K562 (cell line): ENCODE measurements at regions not wholly inside any gene's neighbourhood (a gene's known extent, or its start where the extent isn't known, plus 50 kb on each side); places are given as distances from the start of the nearest gene placed in this dataset.

Experiments
- ATAC-seq: fragments of 200-7000 bp; cut with Tn5 transposase; 3 replicates; pipeline ENCODE4 v1.9.1; 2020; ENCODE audit warnings: moderate library complexity
- BruUV-seq: library from RNA; stranded (reverse); fragments of 400-500 nt; replicated peaks from 2 replicates; lab custom pipeline; 2021; lab: Mats Ljungman, UMichigan
- CTCF ChIA-PET: fragments of 300-600 bp; formaldehyde crosslinking; extraction: SDS; loops from one replicate; lab custom pipeline; 2021; ENCODE audit warnings: low intra/inter-chr PET ratio; lab: Yijun Ruan, JAX
- POLR2A ChIA-PET: fragments of 300-600, 350-650 bp; sonication (Branson Sonifier 250); formaldehyde crosslinking; extraction: SDS; loops from one replicate; lab custom pipeline; 2021; ENCODE audit warnings: antibody characterized with exemption, inconsistent platforms; lab: Yijun Ruan, JAX
- DNase-seq, 4 experiments: peaks; one replicate each; pipeline versions ENCODE4 v3.0.0 to v3.0.0-alpha.2; 2011 to 2018; ENCODE audit warnings: low spot score in 3 of 4, mixed read lengths in 3 of 4; ENCODE audit errors: extremely low read depth in 1 of 4
- FAIRE-seq: peaks from 2 replicates; lab custom pipeline; 2011; peaks lifted over from hg19 to GRCh38; lab: Jason Lieb, UNC
- H2AFZ ChIP-seq: 2 replicates; pipeline ENCODE4 v1.6.0; 2011; ENCODE audit warnings: low read depth, low read length, control low read depth, inconsistent platforms
- H3K27ac ChIP-seq: fragments of 200-600 bp; 3 replicates; pipeline ENCODE4 v1.8.0; 2011; ENCODE audit warnings: low read depth, mild to moderate bottlenecking, control low read depth, inconsistent platforms, low read length, moderate library complexity, mixed read lengths; ENCODE audit errors: extremely low read depth
- H3K27me3 ChIP-seq, 2 experiments: fragments of 300-600 bp in 1 of 2; 2 replicates in 1 of 2; 3 replicates in 1 of 2; pipeline versions ENCODE4 v1.6.0 to v1.8.0; 2011; ENCODE audit warnings: inconsistent platforms in 2 of 2, low read length in 2 of 2, mild to moderate bottlenecking in 1 of 2, mixed read lengths in 1 of 2, moderate library complexity in 1 of 2; ENCODE audit not compliant: control insufficient read depth in 2 of 2, insufficient read depth in 2 of 2
- H3K36me3 ChIP-seq: fragments of 300-600 bp; 3 replicates; pipeline ENCODE4 v1.8.0; 2011; ENCODE audit warnings: mild to moderate bottlenecking, low read length, inconsistent platforms; ENCODE audit not compliant: control insufficient read depth, insufficient read depth
- H3K4me1 ChIP-seq, 2 experiments: fragments of 200-600 bp in 1 of 2; replicated peaks in 1 of 2; 2 replicates in 1 of 2; 3 replicates in 1 of 2; pipeline versions ENCODE4 v1.5.1 to v1.8.0; 2011; ENCODE audit warnings: inconsistent platforms in 2 of 2, low read length in 2 of 2, mild to moderate bottlenecking in 1 of 2, mixed read lengths in 1 of 2, moderate library complexity in 1 of 2; ENCODE audit not compliant: control insufficient read depth in 2 of 2, insufficient read depth in 2 of 2
- H3K4me2 ChIP-seq: 2 replicates; pipeline ENCODE4 v1.6.1; 2011; ENCODE audit warnings: low read length, control low read depth, inconsistent platforms, mixed read lengths; ENCODE audit not compliant: insufficient read depth
- H3K4me3 ChIP-seq: fragments of 200-600 bp; sonication (generic), shearing (Covaris generic); 2 replicates; pipeline ENCODE4 v1.5.1; 2016; ENCODE audit warnings: control low read depth, inconsistent platforms
- H3K79me2 ChIP-seq: fragments of 200-600 bp; 3 replicates; pipeline ENCODE4 v1.8.0; 2011; ENCODE audit warnings: low read length, inconsistent platforms; ENCODE audit not compliant: control insufficient read depth, insufficient read depth
- H3K9ac ChIP-seq, 2 experiments: 2 replicates each; pipeline versions ENCODE4 v1.6.0 to v1.6.1; 2011; ENCODE audit warnings: low read depth in 2 of 2, low read length in 2 of 2, control low read depth in 1 of 2, inconsistent platforms in 1 of 2, mild to moderate bottlenecking in 1 of 2, mixed read lengths in 1 of 2; ENCODE audit not compliant: insufficient read depth in 1 of 2
- H3K9me1 ChIP-seq: one replicate; pipeline ENCODE4 v1.6.0; 2011; ENCODE audit warnings: inconsistent platforms, mild to moderate bottlenecking, low read length, moderate library complexity; ENCODE audit not compliant: control insufficient read depth, insufficient read depth
- H3K9me3 ChIP-seq: replicated peaks from 2 replicates; pipeline ENCODE4 v1.5.1; 2011; ENCODE audit warnings: low read depth, low read length, inconsistent platforms; ENCODE audit not compliant: control insufficient read depth, insufficient read depth
- H4K20me1 ChIP-seq: replicated peaks from 2 replicates; pipeline ENCODE4 v1.6.1; 2011; ENCODE audit warnings: low read length, inconsistent platforms, mixed read lengths; ENCODE audit not compliant: control insufficient read depth, insufficient read depth
- CAMTA2 ChIP-seq: fragments of 250-450 bp; sonication (Bioruptor Pico); conservative IDR thresholded peaks from 2 replicates; pipeline ENCODE4 v1.5.1; 2022
- NFATC3 ChIP-seq: fragments of 450-650 bp; IDR thresholded peaks from 2 replicates; pipeline ENCODE4 v1.6.1; 2017; ENCODE audit warnings: mild to moderate bottlenecking
- NFRKB ChIP-seq: fragments of 450-650 bp; IDR thresholded peaks from 2 replicates; pipeline ENCODE4 v1.6.1; 2016; ENCODE audit warnings: low read depth
- PREB ChIP-seq: sonication (generic); formaldehyde crosslinking; IDR thresholded peaks from 2 replicates; pipeline ENCODE4 v1.8.1; 2023; ENCODE audit warnings: mild to moderate bottlenecking, missing genetic modification reagents
- RBFOX2 ChIP-seq: fragments of 200-400 bp; formaldehyde crosslinking; IDR thresholded peaks from 2 replicates; pipeline ENCODE4 v1.6.1; 2017; ENCODE audit warnings: low read depth, mild to moderate bottlenecking, low read length, moderate library complexity
- RREB1 ChIP-seq: fragments of 250-450 bp; sonication (Bioruptor Pico); IDR thresholded peaks from 2 replicates; pipeline ENCODE4 v1.4.0; 2020
- SP1 ChIP-seq: sonication (generic); formaldehyde crosslinking; IDR thresholded peaks from 2 replicates; pipeline ENCODE4 v1.8.1; 2022; ENCODE audit warnings: mild to moderate bottlenecking, missing genetic modification reagents
- SP2 ChIP-seq: IDR thresholded peaks from 2 replicates; pipeline ENCODE4 v1.6.1; 2011; ENCODE audit warnings: mild to moderate bottlenecking, low read depth, low read length, moderate library complexity; ENCODE audit not compliant: poor library complexity, severe bottlenecking; ENCODE audit errors: extremely low read depth
- TOE1 ChIP-seq, 2 experiments: fragments of 450-650 bp in 1 of 2; sonication (generic) in 1 of 2; formaldehyde crosslinking in 1 of 2; IDR thresholded peaks; 2 replicates each; pipeline versions ENCODE4 v1.7.1 to v1.8.0; 2016 to 2022; ENCODE audit warnings: borderline replicate concordance in 2 of 2, mild to moderate bottlenecking in 2 of 2, antibody characterized with exemption in 1 of 2, inconsistent platforms in 1 of 2, low read depth in 1 of 2, missing genetic modification reagents in 1 of 2, moderate library complexity in 1 of 2
- ZFX ChIP-seq: sonication (generic); formaldehyde crosslinking; IDR thresholded peaks from 2 replicates; pipeline ENCODE4 v1.8.0; 2022; ENCODE audit warnings: mild to moderate bottlenecking, missing genetic modification reagents, moderate library complexity
- ZNF644 ChIP-seq: fragments of 200-800 bp; sonication (Bioruptor generic); IDR thresholded peaks from 2 replicates; pipeline ENCODE4 v1.6.1; 2016; ENCODE audit warnings: low read depth, missing genetic modification characterization, missing compliant biosample characterization
- ZNF668 ChIP-seq: fragments of 250-450 bp; sonication (Bioruptor Pico); IDR thresholded peaks from 2 replicates; pipeline ENCODE4 v1.8.0; 2022; ENCODE audit warnings: mild to moderate bottlenecking, inconsistent platforms
- ZNF830 ChIP-seq: fragments of 250-450 bp; sonication (Bioruptor Pico); IDR thresholded peaks from 2 replicates; pipeline ENCODE4 v1.5.0; 2021; ENCODE audit warnings: mild to moderate bottlenecking
- WGBS: fragments of 100-300 bp; shearing (Covaris generic); methylation state at CpG from one replicate; pipeline ENCODE4 v1.1.6; 2016; ENCODE audit warnings: low coverage, mixed read lengths; ENCODE audit not compliant: insufficient coverage; ENCODE audit errors: missing lambda C conversion rate; 5-methylcytosine and 5-hydroxymethylcytosine counted together
- in situ Hi-C: fragments of 300-500 bp; cut with MboI; formaldehyde crosslinking; loops from 4 replicates; pipeline ENCODE4 v1.15.0; 2018; ENCODE audit warnings: inconsistent platforms, mixed read lengths
- intact Hi-C: fragments of 100-400 bp; cut with micrococcal nuclease; formaldehyde crosslinking; loops from 2 replicates; pipeline ENCODE4 v1.14.2; 2022

- Histone ChIP-seq H3K79me2 (no peaks in the 10 kb centered on the region), H3K4me3 (no peak overlapping the region), H3K9me3 (no peaks in the 10 kb centered on the region), H3K4me2 (no peak overlapping the region), H4K20me1 (no peaks in the 10 kb centered on the region), H3K27me3 (peaks cover 5 to 10% of the 10 kb centered on the region in 2 experiments; a peak in 1 of 5 replicates), H3K36me3 (no peaks in the 10 kb centered on the region), H3K9me1 (no peaks in the 10 kb centered on the region), H3K9ac (no peak overlapping the region), H3K27ac (no peak overlapping the region), H2AFZ (no peak overlapping the region), H3K4me1 (no peaks in the 10 kb centered on the region)
- ATAC-seq (no peak), DNase-seq (no peak), FAIRE-seq (no peak)
- in situ Hi-C loops, result no loop called here
- TF ChIP-seq NFATC3 (no peak), RBFOX2 (no peak), ZNF830 (CRISPR knock-in tag) (no peak), ZNF668 (CRISPR knock-in tag) (no peak), TOE1 (IDR thresholded peaks at IDR 0.05; ENCODE audit: borderline replicate concordance) (no peak), TOE1 (CRISPR knock-in tag; IDR thresholded peaks at IDR 0.05; ENCODE audit: borderline replicate concordance, low read depth) (no peak), ZNF644 (no peak), SP1 (CRISPR knock-in tag) (no peak), RREB1 (CRISPR knock-in tag) (no peak), PREB (CRISPR knock-in tag) (no peak), NFRKB (no peak), CAMTA2 (CRISPR knock-in tag) (no peak), SP2 (no peak), ZFX (CRISPR knock-in tag) (no peak)
- WGBS, result 5% methylated on average over 3 of the region's 3 CpGs
- intact Hi-C loops, result no loop called here
- POLR2A ChIA-PET, result no interaction called here
- no TSS peak for BruUV-seq
- CTCF ChIA-PET, result no interaction called here
Measured at GRCh38 chr2:167793725-167794124, 453.7 kb downstream of the STK39 start.
